SK-N-SH treated with all-trans-retinoic acid at 6 μM for 48 hours (cell line): ENCODE measurements at regions not wholly inside any gene's neighbourhood (a gene's known extent, or its start where the extent isn't known, plus 50 kb on each side); places are given as distances from the start of the nearest gene placed in this dataset.

Experiments
- ATAC-seq: fragments of 200-7000 bp; cut with Tn5 transposase; 3 replicates; pipeline ENCODE4 v1.9.1; 2020; ENCODE audit warnings: mild to moderate bottlenecking, moderate library complexity
- ARNTL ChIP-seq: fragments of 450-650 bp; formaldehyde crosslinking; IDR thresholded peaks from 2 replicates; pipeline ENCODE4 v1.5.0; 2020; ENCODE audit warnings: low read depth, mild to moderate bottlenecking, moderate library complexity, borderline replicate concordance
- BACH2 ChIP-seq: fragments of 250-450 bp; sonication (Bioruptor Pico); IDR thresholded peaks from 2 replicates; pipeline ENCODE4 v1.9.0; 2021; ENCODE audit warnings: mild to moderate bottlenecking, borderline replicate concordance
- CREB5 ChIP-seq: fragments of 250-450 bp; sonication (Bioruptor Pico); IDR thresholded peaks from 2 replicates; pipeline ENCODE4 v1.5.1; 2020; ENCODE audit warnings: low read depth, mild to moderate bottlenecking, moderate library complexity
- CSDC2 ChIP-seq: fragments of 250-450 bp; sonication (Bioruptor Pico); IDR thresholded peaks from 2 replicates; pipeline ENCODE4 v1.5.0; 2020; ENCODE audit warnings: mild to moderate bottlenecking, moderate library complexity
- CSRNP3 ChIP-seq: fragments of 250-450 bp; sonication (Bioruptor Pico); IDR thresholded peaks from 2 replicates; pipeline ENCODE4 v1.5.1; 2021; ENCODE audit warnings: mild to moderate bottlenecking, moderate library complexity
- ESRRG ChIP-seq: fragments of 250-450 bp; sonication (Bioruptor Pico); IDR thresholded peaks from 2 replicates; pipeline ENCODE4 v1.6.1; 2021; ENCODE audit warnings: mild to moderate bottlenecking
- GLIS3 ChIP-seq: fragments of 250-450 bp; sonication (Bioruptor Pico); IDR thresholded peaks from 2 replicates; pipeline ENCODE4 v1.5.0; 2020; ENCODE audit warnings: mild to moderate bottlenecking, moderate library complexity
- ISL1 ChIP-seq: fragments of 250-450 bp; sonication (Bioruptor Pico); IDR thresholded peaks from 2 replicates; pipeline ENCODE4 v2.1.2; 2022; ENCODE audit warnings: mild to moderate bottlenecking, moderate library complexity
- OSR1 ChIP-seq: fragments of 250-450 bp; sonication (Bioruptor Pico); IDR thresholded peaks from 2 replicates; pipeline ENCODE4 v1.8.0; 2022; ENCODE audit warnings: moderate library complexity, mild to moderate bottlenecking, inconsistent platforms
- PATZ1 ChIP-seq: fragments of 250-450 bp; sonication (Bioruptor Pico); IDR thresholded peaks from 2 replicates; pipeline ENCODE4 v1.8.0; 2020; ENCODE audit warnings: mild to moderate bottlenecking, moderate library complexity, borderline replicate concordance
- POU6F1 ChIP-seq: fragments of 250-450 bp; sonication (Bioruptor Pico); IDR thresholded peaks from 2 replicates; pipeline ENCODE4 v1.8.0; 2021; ENCODE audit warnings: low read depth, mild to moderate bottlenecking, moderate library complexity, borderline replicate concordance
- SNAI2 ChIP-seq: fragments of 250-450 bp; sonication (Bioruptor Pico); IDR thresholded peaks from 2 replicates; pipeline ENCODE4 v1.5.0; 2020; ENCODE audit warnings: mild to moderate bottlenecking, moderate library complexity
- TCF4 ChIP-seq: fragments of 250-450 bp; sonication (Bioruptor Pico); IDR thresholded peaks from 2 replicates; pipeline ENCODE4 v1.8.0; 2021; ENCODE audit warnings: mild to moderate bottlenecking, moderate library complexity, borderline replicate concordance
- TSHZ2 ChIP-seq: fragments of 250-450 bp; sonication (Bioruptor Pico); IDR thresholded peaks from 2 replicates; pipeline ENCODE4 v1.5.0; 2020; ENCODE audit warnings: mild to moderate bottlenecking, moderate library complexity
- ZC3H10 ChIP-seq: fragments of 250-450 bp; sonication (Bioruptor Pico); IDR thresholded peaks from 2 replicates; pipeline ENCODE4 v1.5.1; 2021; ENCODE audit warnings: mild to moderate bottlenecking, moderate library complexity
- ZFP3 ChIP-seq: fragments of 250-450 bp; sonication (Bioruptor Pico); IDR thresholded peaks from 2 replicates; pipeline ENCODE4 v1.5.0; 2020; ENCODE audit warnings: mild to moderate bottlenecking, moderate library complexity
- ZFP30 ChIP-seq: fragments of 450-650 bp; formaldehyde crosslinking; IDR thresholded peaks from 2 replicates; pipeline ENCODE4 v1.5.0; 2022; ENCODE audit warnings: mild to moderate bottlenecking, moderate library complexity
- ZNF565 ChIP-seq: fragments of 450-650 bp; formaldehyde crosslinking; conservative IDR thresholded peaks from 2 replicates; pipeline ENCODE4 v1.5.0; 2020; ENCODE audit warnings: low read depth, mild to moderate bottlenecking, moderate library complexity
- ZNF70 ChIP-seq: fragments of 450-650 bp; formaldehyde crosslinking; IDR thresholded peaks from 2 replicates; pipeline ENCODE4 v1.5.0; 2020; ENCODE audit warnings: mild to moderate bottlenecking, moderate library complexity
- ZNF8 ChIP-seq: fragments of 450-650 bp; formaldehyde crosslinking; IDR thresholded peaks from 2 replicates; pipeline ENCODE4 v1.5.0; 2020; ENCODE audit warnings: mild to moderate bottlenecking, moderate library complexity

- no peak for ATAC-seq
- TF ChIP-seq TSHZ2 (no peak), GLIS3 (no peak), ZNF8 (no peak), ARNTL (CRISPR knock-in tag) (no peak), CSRNP3 (CRISPR knock-in tag) (no peak)
Observed at GRCh38 chr4:64737026-64737853, 328.0 kb upstream of the TECRL start.

- no peak for TF ChIP-seq BACH2 (CRISPR knock-in tag)
- TF ChIP-seq ZNF70 (CRISPR knock-in tag): no peak
- no peak for TF ChIP-seq OSR1 (CRISPR knock-in tag)
- no peak for TF ChIP-seq ISL1 (CRISPR knock-in tag)
- no peak for TF ChIP-seq ZFP3 (CRISPR knock-in tag)
- TF ChIP-seq ZNF8: no peak
- no peak for TF ChIP-seq TSHZ2
- TF ChIP-seq TCF4 (CRISPR knock-in tag): no peak
- no peak for TF ChIP-seq ZFP30 (CRISPR knock-in tag)
- no peak for TF ChIP-seq CREB5
- no peak for TF ChIP-seq ESRRG (CRISPR knock-in tag)
- TF ChIP-seq ZNF565: no peak
- TF ChIP-seq PATZ1 (CRISPR knock-in tag): no peak
- no peak for TF ChIP-seq CSRNP3 (CRISPR knock-in tag)
- no peak for ATAC-seq
Observed at GRCh38 chr4:64729561-64729960, 320.3 kb upstream of the TECRL start.

- TF ChIP-seq CREB5 (no peak), PATZ1 (CRISPR knock-in tag) (no peak), CSDC2 (CRISPR knock-in tag) (no peak), ZNF8 (no peak), ZFP3 (CRISPR knock-in tag) (no peak), SNAI2 (CRISPR knock-in tag) (no peak), POU6F1 (CRISPR knock-in tag) (no peak), ISL1 (CRISPR knock-in tag) (no peak), ZC3H10 (CRISPR knock-in tag) (no peak)
- ATAC-seq: no peak
Observed at GRCh38 chr4:64727960-64728359, 318.7 kb upstream of the TECRL start.
